ENCODE measurements at regions not wholly inside any gene's neighbourhood (a gene's known extent, or its start where the extent isn't known, plus 50 kb on each side); places are given as distances from the start of the nearest gene placed in this dataset.

- H3K4me1 ChIP-seq (ENCODE audit: control extremely low read depth in 1 of 4, control insufficient read depth in 4 of 4, insufficient read depth in 4 of 4, low read length in 3 of 4): no peaks in the 10 kb centered on the region
- H3K27me3 ChIP-seq (replicated peaks in 2 of 5; ENCODE audit: control insufficient read depth in 4 of 5, insufficient read depth in 5 of 5, low read length in 4 of 5): no peaks in the 10 kb centered on the region
- 79% methylated on average over 3 of the region's 3 CpGs for WGBS (ENCODE audit: insufficient coverage)
- no peak overlapping the region for H3K27ac ChIP-seq (ENCODE audit: insufficient read depth in 1 of 2, low read depth in 1 of 2, low read length in 2 of 2, poor library complexity in 1 of 2, severe bottlenecking in 2 of 2)
- H3K4me3 ChIP-seq (ENCODE audit: control insufficient read depth in 1 of 7, extremely low read depth in 1 of 7, insufficient read depth in 4 of 7, low read depth in 2 of 7, low read length in 6 of 7): no peak overlapping the region
- POLR2A ChIA-PET: no interaction called here
- DNase-seq: no peak
- H3K36me3 ChIP-seq (ENCODE audit: control insufficient read depth in 4 of 4, insufficient read depth in 4 of 4, low read length in 3 of 4): no peaks in the 10 kb centered on the region
- H3K9me3 ChIP-seq (ENCODE audit: control extremely low read depth in 1 of 5, control insufficient read depth in 4 of 5, insufficient read depth in 2 of 5, low read depth in 1 of 5, low read length in 4 of 5): no peaks in the 10 kb centered on the region
- CTCF ChIA-PET: no interaction called here
These were observed 1673.6 kb downstream of the PCDH7 start for GRCh38 chr4:32393806-32394205.

- Histone ChIP-seq H3K27ac (ENCODE audit: insufficient read depth in 1 of 2, low read depth in 1 of 2, low read length in 2 of 2, poor library complexity in 1 of 2, severe bottlenecking in 2 of 2) (no peak overlapping the region), H3K4me3 (ENCODE audit: control insufficient read depth in 1 of 7, extremely low read depth in 1 of 7, insufficient read depth in 4 of 7, low read depth in 2 of 7, low read length in 6 of 7) (no peak overlapping the region), H3K36me3 (ENCODE audit: control insufficient read depth in 4 of 4, insufficient read depth in 4 of 4, low read length in 3 of 4) (no peaks in the 10 kb centered on the region), H3K27me3 (replicated peaks in 2 of 5; ENCODE audit: control insufficient read depth in 4 of 5, insufficient read depth in 5 of 5, low read length in 4 of 5) (no peaks in the 10 kb centered on the region), H3K9me3 (ENCODE audit: control extremely low read depth in 1 of 5, control insufficient read depth in 4 of 5, insufficient read depth in 2 of 5, low read depth in 1 of 5, low read length in 4 of 5) (no peaks in the 10 kb centered on the region), H3K4me1 (ENCODE audit: control extremely low read depth in 1 of 4, control insufficient read depth in 4 of 4, insufficient read depth in 4 of 4, low read length in 3 of 4) (no peaks in the 10 kb centered on the region)
- DNase-seq: no peak
- ChIA-PET POLR2A (no interaction called here), CTCF (no interaction called here)
- no CpG with 5 or more reads among the region's 1 CpG for WGBS (ENCODE audit: insufficient coverage)
These were observed 1674.1 kb downstream of the PCDH7 start for GRCh38 chr4:32394255-32394654.

GRCh38 chr4:32396507-32397070 is 1676.4 kb downstream of the PCDH7 start:
- Histone ChIP-seq H3K9me3 (ENCODE audit: control extremely low read depth in 1 of 5, control insufficient read depth in 4 of 5, insufficient read depth in 2 of 5, low read depth in 1 of 5, low read length in 4 of 5) (no peaks in the 10 kb centered on the region), H3K27ac (ENCODE audit: insufficient read depth in 1 of 2, low read depth in 1 of 2, low read length in 2 of 2, poor library complexity in 1 of 2, severe bottlenecking in 2 of 2) (no peak overlapping the region), H3K27me3 (replicated peaks in 2 of 5; ENCODE audit: control insufficient read depth in 4 of 5, insufficient read depth in 5 of 5, low read length in 4 of 5) (no peaks in the 10 kb centered on the region), H3K4me3 (ENCODE audit: control insufficient read depth in 1 of 7, extremely low read depth in 1 of 7, insufficient read depth in 4 of 7, low read depth in 2 of 7, low read length in 6 of 7) (no peak overlapping the region), H3K36me3 (ENCODE audit: control insufficient read depth in 4 of 4, insufficient read depth in 4 of 4, low read length in 3 of 4) (no peaks in the 10 kb centered on the region), H3K4me1 (ENCODE audit: control extremely low read depth in 1 of 4, control insufficient read depth in 4 of 4, insufficient read depth in 4 of 4, low read length in 3 of 4) (no peaks in the 10 kb centered on the region)
- CTCF ChIA-PET: no interaction called here
- 83% methylated on average over 6 of the region's 7 CpGs for WGBS (ENCODE audit: insufficient coverage)
- DNase-seq: no peak
- POLR2A ChIA-PET: no interaction called here

- Histone ChIP-seq H3K4me3 (ENCODE audit: control insufficient read depth in 1 of 7, extremely low read depth in 1 of 7, insufficient read depth in 4 of 7, low read depth in 2 of 7, low read length in 6 of 7) (no peak overlapping the region), H3K36me3 (ENCODE audit: control insufficient read depth in 4 of 4, insufficient read depth in 4 of 4, low read length in 3 of 4) (no peaks in the 10 kb centered on the region), H3K27ac (ENCODE audit: insufficient read depth in 1 of 2, low read depth in 1 of 2, low read length in 2 of 2, poor library complexity in 1 of 2, severe bottlenecking in 2 of 2) (no peak overlapping the region), H3K27me3 (replicated peaks in 2 of 5; ENCODE audit: control insufficient read depth in 4 of 5, insufficient read depth in 5 of 5, low read length in 4 of 5) (no peaks in the 10 kb centered on the region), H3K4me1 (ENCODE audit: control extremely low read depth in 1 of 4, control insufficient read depth in 4 of 4, insufficient read depth in 4 of 4, low read length in 3 of 4) (no peaks in the 10 kb centered on the region), H3K9me3 (ENCODE audit: control extremely low read depth in 1 of 5, control insufficient read depth in 4 of 5, insufficient read depth in 2 of 5, low read depth in 1 of 5, low read length in 4 of 5) (no peaks in the 10 kb centered on the region)
- DNase-seq: no peak
- ChIA-PET POLR2A (no interaction called here), CTCF (no interaction called here)
- WGBS (ENCODE audit: insufficient coverage): no CpG with 5 or more reads among the region's 1 CpG
These were observed 1680.7 kb downstream of the PCDH7 start for GRCh38 chr4:32400870-32401269.

- Histone ChIP-seq H3K4me1 (ENCODE audit: control extremely low read depth in 1 of 4, control insufficient read depth in 4 of 4, insufficient read depth in 4 of 4, low read length in 3 of 4) (no peaks in the 10 kb centered on the region), H3K4me3 (ENCODE audit: control insufficient read depth in 1 of 7, extremely low read depth in 1 of 7, insufficient read depth in 4 of 7, low read depth in 2 of 7, low read length in 6 of 7) (no peak overlapping the region), H3K36me3 (ENCODE audit: control insufficient read depth in 4 of 4, insufficient read depth in 4 of 4, low read length in 3 of 4) (no peaks in the 10 kb centered on the region), H3K27me3 (replicated peaks in 2 of 5; ENCODE audit: control insufficient read depth in 4 of 5, insufficient read depth in 5 of 5, low read length in 4 of 5) (no peaks in the 10 kb centered on the region), H3K9me3 (ENCODE audit: control extremely low read depth in 1 of 5, control insufficient read depth in 4 of 5, insufficient read depth in 2 of 5, low read depth in 1 of 5, low read length in 4 of 5) (peaks cover 0 to 1% (median 0%) of the 10 kb centered on the region in 5 experiments), H3K27ac (ENCODE audit: insufficient read depth in 1 of 2, low read depth in 1 of 2, low read length in 2 of 2, poor library complexity in 1 of 2, severe bottlenecking in 2 of 2) (no peak overlapping the region)
- ChIA-PET CTCF (no interaction called here), POLR2A (no interaction called here)
- DNase-seq: no peak
- no CpG with 5 or more reads among the region's 3 CpGs for WGBS (ENCODE audit: insufficient coverage)
These were observed 1697.0 kb downstream of the PCDH7 start for GRCh38 chr4:32417113-32417704.

- no peak overlapping the region for H3K27ac ChIP-seq (ENCODE audit: insufficient read depth in 1 of 2, low read depth in 1 of 2, low read length in 2 of 2, poor library complexity in 1 of 2, severe bottlenecking in 2 of 2)
- ChIA-PET POLR2A (no interaction called here), CTCF (no interaction called here)
- no peak overlapping the region for H3K4me3 ChIP-seq (ENCODE audit: control insufficient read depth in 1 of 7, extremely low read depth in 1 of 7, insufficient read depth in 4 of 7, low read depth in 2 of 7, low read length in 6 of 7)
- no peaks in the 10 kb centered on the region for H3K36me3 ChIP-seq (ENCODE audit: control insufficient read depth in 4 of 4, insufficient read depth in 4 of 4, low read length in 3 of 4)
- H3K9me3 ChIP-seq (ENCODE audit: control extremely low read depth in 1 of 5, control insufficient read depth in 4 of 5, insufficient read depth in 2 of 5, low read depth in 1 of 5, low read length in 4 of 5): peaks cover 0 to 4% (median 0%) of the 10 kb centered on the region in 5 experiments
- H3K27me3 ChIP-seq (replicated peaks in 2 of 5; ENCODE audit: control insufficient read depth in 4 of 5, insufficient read depth in 5 of 5, low read length in 4 of 5): no peaks in the 10 kb centered on the region
- DNase-seq: no peak
- 100% methylated on average over 3 of the region's 3 CpGs for WGBS (ENCODE audit: insufficient coverage)
- no peaks in the 10 kb centered on the region for H3K4me1 ChIP-seq (ENCODE audit: control extremely low read depth in 1 of 4, control insufficient read depth in 4 of 4, insufficient read depth in 4 of 4, low read length in 3 of 4)
These were observed 1703.1 kb downstream of the PCDH7 start for GRCh38 chr4:32423267-32423666.

GRCh38 chr4:32425243-32425642 is 1705.1 kb downstream of the PCDH7 start:
- CTCF ChIA-PET: no interaction called here
- POLR2A ChIA-PET: no interaction called here

More at GRCh38 chr4:32425243-32425642, 1705.1 kb downstream of the PCDH7 start:
- no peak for DNase-seq
- peaks cover 0 to 4% (median 0%) of the 10 kb centered on the region in 5 experiments for H3K9me3 ChIP-seq (ENCODE audit: control extremely low read depth in 1 of 5, control insufficient read depth in 4 of 5, insufficient read depth in 2 of 5, low read depth in 1 of 5, low read length in 4 of 5)
- 100% methylated on average over 2 of the region's 3 CpGs for WGBS (ENCODE audit: insufficient coverage)
- no peak overlapping the region for H3K4me3 ChIP-seq (ENCODE audit: control insufficient read depth in 1 of 7, extremely low read depth in 1 of 7, insufficient read depth in 4 of 7, low read depth in 2 of 7, low read length in 6 of 7)
- H3K27me3 ChIP-seq (replicated peaks in 2 of 5; ENCODE audit: control insufficient read depth in 4 of 5, insufficient read depth in 5 of 5, low read length in 4 of 5): no peaks in the 10 kb centered on the region
- no peak overlapping the region for H3K27ac ChIP-seq (ENCODE audit: insufficient read depth in 1 of 2, low read depth in 1 of 2, low read length in 2 of 2, poor library complexity in 1 of 2, severe bottlenecking in 2 of 2)
- no peaks in the 10 kb centered on the region for H3K4me1 ChIP-seq (ENCODE audit: control extremely low read depth in 1 of 4, control insufficient read depth in 4 of 4, insufficient read depth in 4 of 4, low read length in 3 of 4)
- no peaks in the 10 kb centered on the region for H3K36me3 ChIP-seq (ENCODE audit: control insufficient read depth in 4 of 4, insufficient read depth in 4 of 4, low read length in 3 of 4)

Data from common myeloid progenitor, CD34-positive (primary cell).